ENCODE measurements at regions not wholly inside any gene's neighbourhood (a gene's known extent, or its start where the extent isn't known, plus 50 kb on each side); places are given as distances from the start of the nearest gene placed in this dataset.

DNA sequence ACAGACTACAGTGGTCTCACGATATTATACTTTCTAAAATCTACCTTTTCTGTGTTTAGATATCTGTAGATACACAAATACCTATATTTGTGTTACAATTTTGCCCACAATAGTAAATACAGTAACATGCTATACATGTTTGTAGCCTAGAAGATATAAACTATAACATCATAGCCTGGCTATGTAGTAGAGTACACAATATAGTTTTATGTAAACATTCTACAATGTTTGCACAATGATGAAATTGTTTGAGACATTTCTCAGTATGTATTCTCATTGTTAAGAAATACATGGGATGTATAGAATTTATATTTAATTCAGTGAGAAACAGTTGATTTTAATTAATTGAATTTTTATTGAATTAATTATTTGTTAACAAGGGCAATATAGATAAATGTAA, 1367.0 kb downstream of the OTOL1 start:
- intact Hi-C loops (cut with micrococcal nuclease) = no loop called here
- Mint-ChIP-seq H3K27me3 (ENCODE audit: low read depth in 3 of 3) (peaks cover 0 to 2% (median 0%) of the 10 kb centered on the region in 3 donors), H3K4me3 (no peak overlapping the region), H3K27ac (no peak overlapping the region), H3K4me1 (no peaks in the 10 kb centered on the region), H3K36me3 (no peaks in the 10 kb centered on the region), H3K9me3 (peaks cover 0 to 11% (median 5%) of the 10 kb centered on the region in 7 donors)
- no peak for TF ChIP-seq CTCF (IDR thresholded peaks at IDR 0.05)
- no CpG with 5 or more reads among the region's 1 CpG for WGBS (ENCODE audit: insufficient coverage)
- Histone ChIP-seq H2AFZ (ENCODE audit: insufficient read depth, low read depth, low read length, poor library complexity, severe bottlenecking) (no peak overlapping the region), H3K4me1 (ENCODE audit: control insufficient read depth in 1 of 2, insufficient read depth in 2 of 2, low read length in 2 of 2) (no peaks in the 10 kb centered on the region), H4K20me1 (ENCODE audit: insufficient read depth, low read length) (no peaks in the 10 kb centered on the region), H3K79me2 (ENCODE audit: insufficient read depth, low read length) (no peaks in the 10 kb centered on the region), H3K9me3 (replicated peaks in 1 of 2; ENCODE audit: control insufficient read depth in 1 of 2, insufficient read depth in 1 of 2, low read length in 2 of 2) (peaks cover 0 to 12% of the 10 kb centered on the region in 2 donors), H3K4me2 (replicated peaks; ENCODE audit: extremely low read depth, low read length, poor library complexity, severe bottlenecking) (no peak overlapping the region), H3K36me3 (replicated peaks in 1 of 2; ENCODE audit: control insufficient read depth in 1 of 2, insufficient read depth in 2 of 2, low read length in 2 of 2) (no peaks in the 10 kb centered on the region), H3K27ac (ENCODE audit: low read depth in 1 of 2, low read length in 2 of 2) (no peak overlapping the region), H3K9ac (ENCODE audit: insufficient read depth, low read length, poor library complexity, severe bottlenecking) (no peak overlapping the region), H3K27me3 (ENCODE audit: control insufficient read depth in 2 of 2, insufficient read depth in 2 of 2, low read length in 2 of 2) (no peaks in the 10 kb centered on the region), H3K4me3 (replicated peaks in 1 of 3; ENCODE audit: low read depth in 2 of 3, low read length in 3 of 3) (no peak overlapping the region)
- no peak for DNase-seq

- H2AFZ ChIP-seq (ENCODE audit: insufficient read depth, low read depth, low read length, poor library complexity, severe bottlenecking) = no peak overlapping the region
- H3K4me1 Mint-ChIP-seq = no peaks in the 10 kb centered on the region
- H3K4me3 Mint-ChIP-seq = no peak overlapping the region
Measured at GRCh38 chr3:162865466-162865865, 1368.9 kb downstream of the OTOL1 start.

More at GRCh38 chr3:162865466-162865865, 1368.9 kb downstream of the OTOL1 start:
- H3K4me1 ChIP-seq (ENCODE audit: control insufficient read depth in 1 of 2, insufficient read depth in 2 of 2, low read length in 2 of 2) = no peaks in the 10 kb centered on the region
- H3K27ac ChIP-seq (ENCODE audit: low read depth in 1 of 2, low read length in 2 of 2) = no peak overlapping the region
- H3K4me2 ChIP-seq (replicated peaks; ENCODE audit: extremely low read depth, low read length, poor library complexity, severe bottlenecking) = no peak overlapping the region
- no peaks in the 10 kb centered on the region for H3K79me2 ChIP-seq (ENCODE audit: insufficient read depth, low read length)
- no peaks in the 10 kb centered on the region for H3K36me3 Mint-ChIP-seq
- no peak overlapping the region for H3K4me3 ChIP-seq (replicated peaks in 1 of 3; ENCODE audit: low read depth in 2 of 3, low read length in 3 of 3)
- DNase-seq = no peak
- H3K9me3 ChIP-seq (replicated peaks in 1 of 2; ENCODE audit: control insufficient read depth in 1 of 2, insufficient read depth in 1 of 2, low read length in 2 of 2) = peaks cover 0 to 12% of the 10 kb centered on the region in 2 donors
- H3K9ac ChIP-seq (ENCODE audit: insufficient read depth, low read length, poor library complexity, severe bottlenecking) = no peak overlapping the region
- no peaks in the 10 kb centered on the region for H4K20me1 ChIP-seq (ENCODE audit: insufficient read depth, low read length)
- H3K27me3 Mint-ChIP-seq (ENCODE audit: low read depth in 3 of 3) = peaks cover 0 to 2% (median 0%) of the 10 kb centered on the region in 3 donors
- H3K9me3 Mint-ChIP-seq = peaks cover 0 to 11% (median 7%) of the 10 kb centered on the region in 7 donors
- WGBS (ENCODE audit: insufficient coverage) = no CpG with 5 or more reads among the region's 1 CpG
- H3K27ac Mint-ChIP-seq = no peak overlapping the region
- no peaks in the 10 kb centered on the region for H3K27me3 ChIP-seq (ENCODE audit: control insufficient read depth in 2 of 2, insufficient read depth in 2 of 2, low read length in 2 of 2)
- H3K36me3 ChIP-seq (replicated peaks in 1 of 2; ENCODE audit: control insufficient read depth in 1 of 2, insufficient read depth in 2 of 2, low read length in 2 of 2) = no peaks in the 10 kb centered on the region
- TF ChIP-seq CTCF (IDR thresholded peaks at IDR 0.05) = no peak
- intact Hi-C loops (cut with micrococcal nuclease) = no loop called here

Data from CD14-positive monocyte (primary cell).